ENCODE measurements at regions not wholly inside any gene's neighbourhood (a gene's known extent, or its start where the extent isn't known, plus 50 kb on each side); places are given as distances from the start of the nearest gene placed in this dataset.

- no TSS peak for BruUV-seq (replicated peaks)
- H4K20me1 ChIP-seq (ENCODE audit: low read length): no peaks in the 10 kb centered on the region
- H3F3A ChIP-seq (ENCODE audit: low read length, unreplicated experiment): no peaks in the 10 kb centered on the region
- no peak for DNase-seq
- ATAC-seq: no peak
- H3K27ac ChIP-seq (ENCODE audit: low read length): no peak overlapping the region
- no peak for TF ChIP-seq CTCF (conservative IDR thresholded peaks at IDR 0.05; ENCODE audit: low read depth, low read length)
- no peak for TF ChIP-seq EZH2phosphoT487 (IDR thresholded peaks at IDR 0.05; ENCODE audit: borderline replicate concordance, low read length)
- TF ChIP-seq EZH2 (IDR thresholded peaks at IDR 0.05; ENCODE audit: low read length, unreplicated experiment): no peak
- no peaks in the 10 kb centered on the region for H3K9me2 ChIP-seq (replicated peaks; ENCODE audit: low read length)
- no peak overlapping the region for H3K4me3 ChIP-seq (ENCODE audit: low read length)
- ChIA-PET POLR2A (ENCODE audit: unreplicated experiment) (no interaction called here), CTCF (no interaction called here)
- intact Hi-C loops (cut with micrococcal nuclease): no loop called here
- H3K79me2 ChIP-seq (ENCODE audit: low read length): no peaks in the 10 kb centered on the region
- H3K9me3 ChIP-seq (ENCODE audit: low read length): no peaks in the 10 kb centered on the region
- H3K4me1 ChIP-seq (ENCODE audit: insufficient read depth, low read length): no peaks in the 10 kb centered on the region
- H3K4me2 ChIP-seq (ENCODE audit: low read length): no peak overlapping the region
- H3K9ac ChIP-seq (ENCODE audit: low read length): no peak overlapping the region
- H2AFZ ChIP-seq (ENCODE audit: low read length): no peak overlapping the region
- H3K27me3 ChIP-seq (ENCODE audit: low read length): no peaks in the 10 kb centered on the region
- H3K36me3 ChIP-seq (ENCODE audit: low read depth, low read length): no peaks in the 10 kb centered on the region
Observed at GRCh38 chr10:130487566-130487965, 351.4 kb downstream of the GLRX3 start.

GRCh38 chr10:130489891-130490290 lies 353.7 kb downstream of the GLRX3 start:
- H3K9me2 ChIP-seq (replicated peaks; ENCODE audit: low read length): no peaks in the 10 kb centered on the region
- no peaks in the 10 kb centered on the region for H3K4me1 ChIP-seq (ENCODE audit: insufficient read depth, low read length)
- H3K27me3 ChIP-seq (ENCODE audit: low read length): no peaks in the 10 kb centered on the region
- no peaks in the 10 kb centered on the region for H3K79me2 ChIP-seq (ENCODE audit: low read length)
- ChIA-PET CTCF (no interaction called here), POLR2A (ENCODE audit: unreplicated experiment) (no interaction called here)
- H2AFZ ChIP-seq (ENCODE audit: low read length): no peak overlapping the region
- H3K27ac ChIP-seq (ENCODE audit: low read length): no peak overlapping the region
- no TSS peak for BruUV-seq (replicated peaks)
- no peak overlapping the region for H3K4me2 ChIP-seq (ENCODE audit: low read length)
- DNase-seq (no peak), ATAC-seq (no peak)
- H3F3A ChIP-seq (ENCODE audit: low read length, unreplicated experiment): no peaks in the 10 kb centered on the region
- intact Hi-C loops (cut with micrococcal nuclease): no loop called here
- H3K36me3 ChIP-seq (ENCODE audit: low read depth, low read length): no peaks in the 10 kb centered on the region
- H3K9me3 ChIP-seq (ENCODE audit: low read length): no peaks in the 10 kb centered on the region
- H3K9ac ChIP-seq (ENCODE audit: low read length): no peak overlapping the region
- no peaks in the 10 kb centered on the region for H4K20me1 ChIP-seq (ENCODE audit: low read length)
- TF ChIP-seq CTCF (conservative IDR thresholded peaks at IDR 0.05; ENCODE audit: low read depth, low read length) (no peak), EZH2phosphoT487 (IDR thresholded peaks at IDR 0.05; ENCODE audit: borderline replicate concordance, low read length) (no peak), EZH2 (IDR thresholded peaks at IDR 0.05; ENCODE audit: low read length, unreplicated experiment) (no peak)
- no peak overlapping the region for H3K4me3 ChIP-seq (ENCODE audit: low read length)

GRCh38 chr10:130491011-130491692 lies 355.0 kb downstream of the GLRX3 start:
- Histone ChIP-seq H2AFZ (ENCODE audit: low read length) (no peak overlapping the region), H3F3A (ENCODE audit: low read length, unreplicated experiment) (no peaks in the 10 kb centered on the region), H3K4me2 (ENCODE audit: low read length) (no peak overlapping the region), H3K4me3 (ENCODE audit: low read length) (no peak overlapping the region), H3K79me2 (ENCODE audit: low read length) (no peaks in the 10 kb centered on the region), H3K36me3 (ENCODE audit: low read depth, low read length) (no peaks in the 10 kb centered on the region), H3K9me2 (replicated peaks; ENCODE audit: low read length) (no peaks in the 10 kb centered on the region), H3K27me3 (ENCODE audit: low read length) (no peaks in the 10 kb centered on the region), H3K4me1 (ENCODE audit: insufficient read depth, low read length) (no peaks in the 10 kb centered on the region), H3K9me3 (ENCODE audit: low read length) (no peaks in the 10 kb centered on the region), H4K20me1 (ENCODE audit: low read length) (no peaks in the 10 kb centered on the region), H3K9ac (ENCODE audit: low read length) (no peak overlapping the region), H3K27ac (ENCODE audit: low read length) (no peak overlapping the region)
- TF ChIP-seq EZH2phosphoT487 (IDR thresholded peaks at IDR 0.05; ENCODE audit: borderline replicate concordance, low read length) (no peak), EZH2 (IDR thresholded peaks at IDR 0.05; ENCODE audit: low read length, unreplicated experiment) (no peak), CTCF (conservative IDR thresholded peaks at IDR 0.05; ENCODE audit: low read depth, low read length) (no peak)
- POLR2A ChIA-PET (ENCODE audit: unreplicated experiment): no interaction called here
- intact Hi-C loops (cut with micrococcal nuclease): no loop called here
- ATAC-seq (no peak), DNase-seq (no peak)
- CTCF ChIA-PET: no interaction called here
- BruUV-seq (replicated peaks): no TSS peak
